IMR-90 (cell line): ENCODE measurements at regions not wholly inside any gene's neighbourhood (a gene's known extent, or its start where the extent isn't known, plus 50 kb on each side); places are given as distances from the start of the nearest gene placed in this dataset.

ENCODE experiments used
- ATAC-seq: fragments of 200-7000 bp; cut with Tn5 transposase; 2 replicates; pipeline ENCODE4 v1.9.1; 2020; ENCODE audit warnings: low read depth, mild to moderate bottlenecking, moderate library complexity
- BruUV-seq: library from RNA; stranded (reverse); fragments of 400-500 nt; replicated peaks from 2 replicates; lab custom pipeline; 2021; lab: Mats Ljungman, UMichigan
- CTCF ChIA-PET: fragments of 300-600 bp; formaldehyde crosslinking; extraction: SDS; loops from one replicate; lab custom pipeline; 2021; ENCODE audit warnings: antibody characterized with exemption; lab: Yijun Ruan, JAX
- POLR2A ChIA-PET: fragments of 300-600 bp; sonication (Branson Sonifier 250); formaldehyde crosslinking; loops from one replicate; lab custom pipeline; 2022; ENCODE audit warnings: antibody characterized with exemption; ENCODE audit not compliant: unreplicated experiment; lab: Charles Lee
- DNase-seq: peaks from one replicate; pipeline ENCODE4 v3.0.0; 2013
- H2AFZ ChIP-seq: replicated peaks from 2 replicates; pipeline ENCODE3; 2013; ENCODE audit warnings: low read length, mild to moderate bottlenecking; ENCODE audit not compliant: poor library complexity
- H2AK5ac ChIP-seq: 2 replicates; pipeline ENCODE4 v1.6.1; 2013; ENCODE audit warnings: low read depth, low read length, inconsistent platforms
- H2AK9ac ChIP-seq: replicated peaks from 2 replicates; pipeline ENCODE3; 2013; ENCODE audit warnings: mild to moderate bottlenecking, low read depth, low read length, moderate library complexity; ENCODE audit not compliant: poor library complexity
- H2BK120ac ChIP-seq: 2 replicates; pipeline ENCODE4 v1.6.1; 2013; ENCODE audit warnings: low read depth, low read length, inconsistent platforms
- H2BK15ac ChIP-seq: 3 replicates; pipeline ENCODE4 v1.6.1; 2013; ENCODE audit warnings: low read depth, low read length, inconsistent platforms
- H2BK20ac ChIP-seq: 2 replicates; pipeline ENCODE4 v1.6.1; 2013; ENCODE audit warnings: low read depth, mild to moderate bottlenecking, inconsistent platforms, low read length, moderate library complexity
- H2BK5ac ChIP-seq: 2 replicates; pipeline ENCODE4 v1.6.1; 2013; ENCODE audit warnings: mild to moderate bottlenecking, low read depth, low read length, inconsistent platforms; ENCODE audit not compliant: poor library complexity, severe bottlenecking
- H3K14ac ChIP-seq: replicated peaks from 2 replicates; pipeline ENCODE4 v1.6.1; 2013; ENCODE audit warnings: low read depth, low read length, inconsistent platforms
- H3K18ac ChIP-seq: 2 replicates; pipeline ENCODE4 v1.6.1; 2013; ENCODE audit warnings: low read depth, low read length, control low read depth
- H3K23ac ChIP-seq: 2 replicates; pipeline ENCODE4 v1.6.1; 2013; ENCODE audit warnings: low read depth, low read length, inconsistent platforms
- H3K27ac ChIP-seq: 2 replicates; pipeline ENCODE4 v1.5.1; 2013; ENCODE audit warnings: mild to moderate bottlenecking, control low read depth, low read length; ENCODE audit not compliant: insufficient read depth
- H3K27me3 ChIP-seq: 2 replicates; pipeline ENCODE4 v1.6.1; 2013; ENCODE audit warnings: low read length; ENCODE audit not compliant: control insufficient read depth, insufficient read depth
- H3K36me3 ChIP-seq: 2 replicates; pipeline ENCODE4 v1.6.1; 2013; ENCODE audit warnings: low read length, mixed read lengths; ENCODE audit not compliant: control insufficient read depth, insufficient read depth
- H3K4ac ChIP-seq: 2 replicates; pipeline ENCODE4 v1.6.1; 2013; ENCODE audit warnings: low read depth, low read length, inconsistent platforms
- H3K4me1 ChIP-seq: 2 replicates; pipeline ENCODE4 v1.6.1; 2013; ENCODE audit warnings: low read length, mixed read lengths; ENCODE audit not compliant: control insufficient read depth, insufficient read depth
- H3K4me2 ChIP-seq: 2 replicates; pipeline ENCODE4 v1.6.1; 2013; ENCODE audit warnings: low read depth, mild to moderate bottlenecking, control low read depth, low read length, moderate library complexity
- H3K4me3 ChIP-seq: 2 replicates; pipeline ENCODE4 v1.5.1; 2013; ENCODE audit warnings: low read depth, mild to moderate bottlenecking, control low read depth, low read length, moderate library complexity; ENCODE audit not compliant: insufficient read depth
- H3K56ac ChIP-seq: 2 replicates; pipeline ENCODE4 v1.6.1; 2013; ENCODE audit warnings: low read length, inconsistent platforms; ENCODE audit not compliant: insufficient read depth; ENCODE audit errors: extremely low read depth
- H3K79me1 ChIP-seq, 2 experiments: 2 replicates each; pipeline ENCODE4 v1.6.1; 2013; ENCODE audit warnings: low read length in 2 of 2, inconsistent platforms in 1 of 2, low read depth in 1 of 2
- H3K9ac ChIP-seq: 2 replicates; pipeline ENCODE4 v1.6.1; 2013; ENCODE audit warnings: low read depth, low read length, control low read depth
- H3K9me1 ChIP-seq: 2 replicates; pipeline ENCODE4 v1.6.1; 2013; ENCODE audit warnings: low read length, inconsistent platforms; ENCODE audit not compliant: insufficient read depth
- H3K9me3 ChIP-seq: 2 replicates; pipeline ENCODE4 v1.6.1; 2013; ENCODE audit warnings: low read length; ENCODE audit not compliant: control insufficient read depth, insufficient read depth
- H4K20me1 ChIP-seq: 2 replicates; pipeline ENCODE4 v1.6.1; 2013; ENCODE audit warnings: low read length, inconsistent platforms; ENCODE audit not compliant: insufficient read depth
- H4K5ac ChIP-seq: 2 replicates; pipeline ENCODE4 v1.6.1; 2013; ENCODE audit warnings: mild to moderate bottlenecking, low read depth, low read length, control low read depth
- H4K8ac ChIP-seq, 2 experiments: 2 replicates each; pipeline ENCODE4 v1.6.1; 2013; ENCODE audit warnings: low read depth in 2 of 2, low read length in 2 of 2, control low read depth in 1 of 2, inconsistent platforms in 1 of 2
- H4K91ac ChIP-seq: 2 replicates; pipeline ENCODE4 v1.6.1; 2013; ENCODE audit warnings: low read depth, low read length, inconsistent platforms; ENCODE audit not compliant: insufficient read depth
- BHLHE40 ChIP-seq: fragments of 150-350 bp; IDR thresholded peaks from 2 replicates; pipeline ENCODE4 v1.6.1; 2016; ENCODE audit warnings: mild to moderate bottlenecking, low read depth, low read length
- CEBPB ChIP-seq: IDR thresholded peaks from 2 replicates; pipeline ENCODE4 v1.6.1; 2012; ENCODE audit warnings: low read depth, low read length, improper control_type of control experiment
- CHD1 ChIP-seq: IDR thresholded peaks from 2 replicates; pipeline ENCODE4 v1.6.1; 2012; ENCODE audit warnings: low read depth, low read length, improper control_type of control experiment
- FOS ChIP-seq: fragments of 150-350 bp; IDR thresholded peaks from 2 replicates; pipeline ENCODE4 v1.6.1; 2016; ENCODE audit warnings: low read depth, low read length
- MAFK ChIP-seq: IDR thresholded peaks from 2 replicates; pipeline ENCODE4 v1.6.1; 2012; ENCODE audit warnings: low read depth, low read length, improper control_type of control experiment
- MAZ ChIP-seq: IDR thresholded peaks from 2 replicates; pipeline ENCODE4 v1.6.1; 2012; ENCODE audit warnings: low read depth, mild to moderate bottlenecking, low read length, improper control_type of control experiment, moderate library complexity, borderline replicate concordance
- MXI1 ChIP-seq: IDR thresholded peaks from 2 replicates; pipeline ENCODE4 v1.6.1; 2012; ENCODE audit warnings: low read depth, mild to moderate bottlenecking, low read length, moderate library complexity, borderline replicate concordance
- NFE2L2 ChIP-seq: fragments of 150-350 bp; IDR thresholded peaks from 2 replicates; pipeline ENCODE4 v1.6.1; 2016; ENCODE audit warnings: low read depth, mild to moderate bottlenecking, low read length
- POLR2A ChIP-seq: IDR thresholded peaks from 2 replicates; pipeline ENCODE4 v1.6.1; 2012; ENCODE audit warnings: mild to moderate bottlenecking, low read depth, low read length
- RAD21 ChIP-seq: IDR thresholded peaks from 2 replicates; pipeline ENCODE4 v1.6.1; 2012; ENCODE audit warnings: low read length, improper control_type of control experiment
- RCOR1 ChIP-seq: IDR thresholded peaks from 2 replicates; pipeline ENCODE4 v1.6.1; 2012; ENCODE audit warnings: mild to moderate bottlenecking, low read length, improper control_type of control experiment; ENCODE audit not compliant: insufficient replicate concordance
- RFX5 ChIP-seq: IDR thresholded peaks from 2 replicates; pipeline ENCODE4 v1.8.0; 2012; ENCODE audit warnings: low read depth, mild to moderate bottlenecking, low read length, moderate library complexity
- USF2 ChIP-seq: fragments of 150-350 bp; IDR thresholded peaks from 2 replicates; pipeline ENCODE4 v1.6.1; 2017; ENCODE audit warnings: mild to moderate bottlenecking, antibody characterized with exemption, low read length, low read depth
- WGBS, 2 experiments: methylation state at CpG; one replicate each; pipeline versions ENCODE4 v1.1.5 to v1.1.7; 2013; ENCODE audit warnings: missing lambda C conversion rate in 2 of 2; ENCODE audit not compliant: insufficient read length in 1 of 2; ENCODE audit errors: extremely low coverage in 2 of 2; 5-methylcytosine and 5-hydroxymethylcytosine counted together
- dilution Hi-C: fragments of 300-500 bp; cut with HindIII; formaldehyde crosslinking; loops from one replicate; pipeline ENCODE4 v1.14.3; 2018; ENCODE audit warnings: low sequenced_read_pairs; ENCODE audit not compliant: unreplicated experiment
- in situ Hi-C: fragments of 300-500 bp; cut with MboI; formaldehyde crosslinking; loops from 3 replicates; pipeline ENCODE4 v1.14.3; 2019; ENCODE audit warnings: low sequenced_read_pairs, inconsistent platforms, mixed read lengths
- intact Hi-C: fragments of 100-400 bp; cut with micrococcal nuclease; formaldehyde crosslinking; loops from 2 replicates; pipeline ENCODE4 v1.10.0; 2022
- TF ChIP-seq, protein P1 (sequence below): conservative IDR thresholded peaks from 2 replicates; pipeline ENCODE4 v1.5.1; 2012; ENCODE audit warnings: mild to moderate bottlenecking, low read depth, low read length, improper control_type of control experiment
- TF ChIP-seq, protein P2 (sequence below): fragments of 150-350 bp; IDR thresholded peaks from 2 replicates; pipeline ENCODE4 v1.6.1; 2016; ENCODE audit warnings: low read depth, mild to moderate bottlenecking, low read length, moderate library complexity, borderline replicate concordance

GRCh38 chr20:56121850-56122249 is 116.5 kb upstream of the CBLN4 start:
- Histone ChIP-seq H3K14ac (no peak overlapping the region), H3K4me3 (no peak overlapping the region), H3K9me1 (no peaks in the 10 kb centered on the region), H3K4me2 (no peak overlapping the region), H4K91ac (no peak overlapping the region), H3K27ac (no peak overlapping the region), H2AFZ (no peak overlapping the region), H3K56ac (no peak overlapping the region), H2AK9ac (no peak overlapping the region), H2BK120ac (no peak overlapping the region), H2BK5ac (no peak overlapping the region), H3K27me3 (no peaks in the 10 kb centered on the region), H4K20me1 (no peaks in the 10 kb centered on the region), H2BK15ac (no peak overlapping the region), H3K4ac (no peak overlapping the region), H3K79me1 (no peaks in the 10 kb centered on the region), H2AK5ac (no peak overlapping the region), H4K5ac (no peak overlapping the region), H3K9ac (no peak overlapping the region), H3K23ac (no peak overlapping the region), H3K4me1 (no peaks in the 10 kb centered on the region), H3K36me3 (no peaks in the 10 kb centered on the region), H3K9me3 (peaks cover 19% of the 10 kb centered on the region), H3K18ac (no peak overlapping the region), H2BK20ac (no peak overlapping the region), H4K8ac (no peak overlapping the region)
- dilution Hi-C loops (no loop called here), in situ Hi-C loops (no loop called here), intact Hi-C loops (no loop called here)
- CTCF ChIA-PET, result no interaction called here
- POLR2A ChIA-PET, result no interaction called here
- no TSS peak for BruUV-seq
- no CpG with 5 or more reads among the region's 1 CpG for WGBS, 2 experiments
- DNase-seq (no peak), ATAC-seq (no peak)
- TF ChIP-seq CHD1 (no peak), RCOR1 (no peak), USF2 (no peak), MAFK (no peak), MXI1 (no peak), RAD21 (no peak), NFE2L2 (no peak), CEBPB (no peak), POLR2A (no peak), FOS (no peak), RFX5 (no peak), BHLHE40 (no peak), MAZ (no peak)
- TF ChIP-seq, protein P1, sequence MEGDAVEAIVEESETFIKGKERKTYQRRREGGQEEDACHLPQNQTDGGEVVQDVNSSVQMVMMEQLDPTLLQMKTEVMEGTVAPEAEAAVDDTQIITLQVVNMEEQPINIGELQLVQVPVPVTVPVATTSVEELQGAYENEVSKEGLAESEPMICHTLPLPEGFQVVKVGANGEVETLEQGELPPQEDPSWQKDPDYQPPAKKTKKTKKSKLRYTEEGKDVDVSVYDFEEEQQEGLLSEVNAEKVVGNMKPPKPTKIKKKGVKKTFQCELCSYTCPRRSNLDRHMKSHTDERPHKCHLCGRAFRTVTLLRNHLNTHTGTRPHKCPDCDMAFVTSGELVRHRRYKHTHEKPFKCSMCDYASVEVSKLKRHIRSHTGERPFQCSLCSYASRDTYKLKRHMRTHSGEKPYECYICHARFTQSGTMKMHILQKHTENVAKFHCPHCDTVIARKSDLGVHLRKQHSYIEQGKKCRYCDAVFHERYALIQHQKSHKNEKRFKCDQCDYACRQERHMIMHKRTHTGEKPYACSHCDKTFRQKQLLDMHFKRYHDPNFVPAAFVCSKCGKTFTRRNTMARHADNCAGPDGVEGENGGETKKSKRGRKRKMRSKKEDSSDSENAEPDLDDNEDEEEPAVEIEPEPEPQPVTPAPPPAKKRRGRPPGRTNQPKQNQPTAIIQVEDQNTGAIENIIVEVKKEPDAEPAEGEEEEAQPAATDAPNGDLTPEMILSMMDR, result no peak
- TF ChIP-seq, protein P2, sequence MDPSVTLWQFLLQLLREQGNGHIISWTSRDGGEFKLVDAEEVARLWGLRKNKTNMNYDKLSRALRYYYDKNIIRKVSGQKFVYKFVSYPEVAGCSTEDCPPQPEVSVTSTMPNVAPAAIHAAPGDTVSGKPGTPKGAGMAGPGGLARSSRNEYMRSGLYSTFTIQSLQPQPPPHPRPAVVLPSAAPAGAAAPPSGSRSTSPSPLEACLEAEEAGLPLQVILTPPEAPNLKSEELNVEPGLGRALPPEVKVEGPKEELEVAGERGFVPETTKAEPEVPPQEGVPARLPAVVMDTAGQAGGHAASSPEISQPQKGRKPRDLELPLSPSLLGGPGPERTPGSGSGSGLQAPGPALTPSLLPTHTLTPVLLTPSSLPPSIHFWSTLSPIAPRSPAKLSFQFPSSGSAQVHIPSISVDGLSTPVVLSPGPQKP, result no peak
